Breast epithelium (tissue), 3 donors: ENCODE measurements at regions not wholly inside any gene's neighbourhood (a gene's known extent, or its start where the extent isn't known, plus 50 kb on each side); places are given as distances from the start of the nearest gene placed in this dataset.

ENCODE experiments used
- POLR2A ChIP-seq: fragments of 450-650 bp; IDR thresholded peaks from one replicate; pipeline ENCODE4 v1.6.1; 2016; ENCODE audit warnings: antibody characterized with exemption, mild to moderate bottlenecking, moderate library complexity
- TF ChIP-seq, protein P1 (sequence below), 3 donors: fragments of 450-650 bp; IDR thresholded peaks; one replicate each; pipeline ENCODE4 v1.5.1; 2016 to 2017; ENCODE audit warnings: antibody characterized with exemption in 3 of 3, mild to moderate bottlenecking in 3 of 3, moderate library complexity in 3 of 3

DNA sequence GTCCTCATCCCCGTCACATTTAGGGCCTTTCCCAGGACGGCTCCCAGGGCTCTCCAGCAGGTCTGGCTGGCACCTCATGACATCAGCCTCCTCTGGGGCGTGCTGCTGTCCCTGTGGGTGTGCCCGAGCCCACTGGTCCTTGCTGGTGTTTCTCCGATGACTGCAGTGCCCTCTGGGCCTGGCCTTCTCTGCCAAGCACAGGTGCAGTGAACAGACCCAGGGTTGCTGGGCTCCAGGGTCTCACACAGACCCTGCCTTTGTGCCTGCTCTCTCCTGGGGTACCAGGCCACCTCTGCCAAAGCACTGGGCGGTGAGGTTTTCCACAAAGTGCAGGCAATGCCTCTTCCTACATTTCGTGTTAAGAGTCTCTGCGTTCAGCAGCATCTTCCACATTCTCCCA lies 246.1 kb downstream of the ACKR3 start:
- TF ChIP-seq, protein P1, sequence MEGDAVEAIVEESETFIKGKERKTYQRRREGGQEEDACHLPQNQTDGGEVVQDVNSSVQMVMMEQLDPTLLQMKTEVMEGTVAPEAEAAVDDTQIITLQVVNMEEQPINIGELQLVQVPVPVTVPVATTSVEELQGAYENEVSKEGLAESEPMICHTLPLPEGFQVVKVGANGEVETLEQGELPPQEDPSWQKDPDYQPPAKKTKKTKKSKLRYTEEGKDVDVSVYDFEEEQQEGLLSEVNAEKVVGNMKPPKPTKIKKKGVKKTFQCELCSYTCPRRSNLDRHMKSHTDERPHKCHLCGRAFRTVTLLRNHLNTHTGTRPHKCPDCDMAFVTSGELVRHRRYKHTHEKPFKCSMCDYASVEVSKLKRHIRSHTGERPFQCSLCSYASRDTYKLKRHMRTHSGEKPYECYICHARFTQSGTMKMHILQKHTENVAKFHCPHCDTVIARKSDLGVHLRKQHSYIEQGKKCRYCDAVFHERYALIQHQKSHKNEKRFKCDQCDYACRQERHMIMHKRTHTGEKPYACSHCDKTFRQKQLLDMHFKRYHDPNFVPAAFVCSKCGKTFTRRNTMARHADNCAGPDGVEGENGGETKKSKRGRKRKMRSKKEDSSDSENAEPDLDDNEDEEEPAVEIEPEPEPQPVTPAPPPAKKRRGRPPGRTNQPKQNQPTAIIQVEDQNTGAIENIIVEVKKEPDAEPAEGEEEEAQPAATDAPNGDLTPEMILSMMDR (IDR thresholded peaks at IDR 0.05): no peak
- no peak for TF ChIP-seq POLR2A
